MCF 10A (cell line): ENCODE measurements at regions not wholly inside any gene's neighbourhood (a gene's known extent, or its start where the extent isn't known, plus 50 kb on each side); places are given as distances from the start of the nearest gene placed in this dataset.
"Not testable (repeated sequence)": the region's sequence is repeated elsewhere in the genome, so short reads cannot be mapped to it uniquely, and the experiment has no call there.

Source experiments
- BruUV-seq: library from RNA; stranded (reverse); fragments of 400-500 nt; replicated peaks from 2 replicates; lab custom pipeline; 2021; lab: Mats Ljungman, UMichigan
- CTCF ChIA-PET: fragments of 300-600 bp; sonication (Branson Sonifier 250); formaldehyde crosslinking; extraction: SDS; loops from one replicate; lab custom pipeline; 2021; ENCODE audit warnings: antibody characterized with exemption, inconsistent platforms; lab: Yijun Ruan, JAX
- POLR2A ChIA-PET: fragments of 300-600, 350-650 bp; sonication (Branson Sonifier 250); formaldehyde crosslinking; extraction: SDS; loops from one replicate; lab custom pipeline; 2020; ENCODE audit warnings: antibody characterized with exemption, inconsistent platforms; lab: Yijun Ruan, JAX
- DNase-seq: peaks from one replicate; pipeline ENCODE4 v3.0.0-alpha.2; 2018; ENCODE audit not compliant: unreplicated experiment
- H3K27ac Mint-ChIP-seq: one replicate; pipeline ENCODE4 v1.8.0; 2022; ENCODE audit warnings: mild to moderate bottlenecking, low read depth, mixed read lengths; ENCODE audit not compliant: unreplicated experiment
- H3K27me3 Mint-ChIP-seq: one replicate; pipeline ENCODE4 v1.8.0; 2022; ENCODE audit warnings: mixed read lengths; ENCODE audit not compliant: insufficient read depth, unreplicated experiment
- H3K36me3 Mint-ChIP-seq: one replicate; pipeline ENCODE4 v1.8.0; 2022; ENCODE audit warnings: mild to moderate bottlenecking, moderate library complexity, mixed read lengths; ENCODE audit not compliant: insufficient read depth, unreplicated experiment
- H3K4me1 Mint-ChIP-seq: one replicate; pipeline ENCODE4 v1.8.0; 2022; ENCODE audit warnings: mixed read lengths; ENCODE audit not compliant: insufficient read depth, unreplicated experiment
- H3K4me3 Mint-ChIP-seq: one replicate; pipeline ENCODE4 v1.8.0; 2022; ENCODE audit warnings: mild to moderate bottlenecking, moderate library complexity, mixed read lengths; ENCODE audit not compliant: unreplicated experiment
- H3K9me3 Mint-ChIP-seq: one replicate; pipeline ENCODE4 v1.8.0; 2022; ENCODE audit warnings: mixed read lengths; ENCODE audit not compliant: unreplicated experiment
- CTCF ChIP-seq: fragments of 200-600 bp; IDR thresholded peaks from one replicate; pipeline ENCODE4 v1.8.0; 2022; ENCODE audit warnings: antibody characterized with exemption, mild to moderate bottlenecking; ENCODE audit not compliant: unreplicated experiment
- intact Hi-C: fragments of 100-400 bp; cut with micrococcal nuclease; formaldehyde crosslinking; loops from 2 replicates; pipeline ENCODE4 v1.14.1; 2022

GRCh38 chr16:5215901-5216300, 118.3 kb upstream of the EEF2KMT start:
- H3K4me1 Mint-ChIP-seq, result no peaks in the 10 kb centered on the region

GRCh38 chr16:5214466-5214865, 116.9 kb upstream of the EEF2KMT start:
- no TSS peak for BruUV-seq
- intact Hi-C loops, result no loop called here
- TF ChIP-seq CTCF, result no peak
- ChIA-PET POLR2A (no interaction called here), CTCF (no interaction called here)
- DNase-seq, result no peak
- no peaks in the 10 kb centered on the region for H3K36me3 Mint-ChIP-seq
- H3K4me1 Mint-ChIP-seq, result no peaks in the 10 kb centered on the region
- H3K27ac Mint-ChIP-seq, result no peak overlapping the region
- no peaks in the 10 kb centered on the region for H3K27me3 Mint-ChIP-seq
- no peak overlapping the region for H3K4me3 Mint-ChIP-seq
- peaks cover 28% of the 10 kb centered on the region for H3K9me3 Mint-ChIP-seq

More at GRCh38 chr16:5215901-5216300, 118.3 kb upstream of the EEF2KMT start:
- ChIA-PET POLR2A (no interaction called here), CTCF (interaction anchor here (0.6 kb wide), 1 partner anchor 88 kb away, joined by 4 read pairs; no protein-coding TSS in a partner anchor)
- no peak overlapping the region for H3K27ac Mint-ChIP-seq
- no TSS peak for BruUV-seq
- no peak overlapping the region for H3K4me3 Mint-ChIP-seq
- no peaks in the 10 kb centered on the region for H3K27me3 Mint-ChIP-seq
- peaks cover 21% of the 10 kb centered on the region for H3K9me3 Mint-ChIP-seq
- TF ChIP-seq CTCF, result no peak
- DNase-seq, result no peak
- intact Hi-C loops, result no loop called here
- H3K36me3 Mint-ChIP-seq, result no peaks in the 10 kb centered on the region

- CTCF ChIA-PET, H3K27ac Mint-ChIP-seq, H3K4me1 Mint-ChIP-seq, H3K36me3 Mint-ChIP-seq, H3K27me3 Mint-ChIP-seq, DNase-seq, H3K4me3 Mint-ChIP-seq, BruUV-seq, intact Hi-C loops, POLR2A ChIA-PET: not testable (repeated sequence)
- H3K9me3 Mint-ChIP-seq, result peaks cover 16% of the 10 kb centered on the region
Measured at GRCh38 chr16:5212501-5212900, 114.9 kb upstream of the EEF2KMT start.

- H3K27ac Mint-ChIP-seq, H3K27me3 Mint-ChIP-seq, H3K4me1 Mint-ChIP-seq, DNase-seq, CTCF ChIA-PET, BruUV-seq, H3K36me3 Mint-ChIP-seq, H3K4me3 Mint-ChIP-seq, intact Hi-C loops: not testable (repeated sequence)
- H3K9me3 Mint-ChIP-seq, result peaks cover 35% of the 10 kb centered on the region
- POLR2A ChIA-PET, result interaction anchor here (0.7 kb wide), 1 partner anchor 272 kb away, joined by 3 read pairs; no protein-coding TSS in a partner anchor
Measured at GRCh38 chr16:5207862-5208498, 110.4 kb upstream of the EEF2KMT start.

GRCh38 chr16:5207001-5207523, 109.5 kb upstream of the EEF2KMT start:
- BruUV-seq, result no TSS peak
- H3K27ac Mint-ChIP-seq, result no peak overlapping the region
- ChIA-PET POLR2A (no interaction called here), CTCF (no interaction called here)
- H3K9me3 Mint-ChIP-seq, result peaks cover 34% of the 10 kb centered on the region
- intact Hi-C loops, result no loop called here
- H3K4me1 Mint-ChIP-seq, result no peaks in the 10 kb centered on the region
- H3K4me3 Mint-ChIP-seq, result no peak overlapping the region
- DNase-seq, result no peak
- no peaks in the 10 kb centered on the region for H3K27me3 Mint-ChIP-seq
- no peak for TF ChIP-seq CTCF
- no peaks in the 10 kb centered on the region for H3K36me3 Mint-ChIP-seq
